Stimulated activated CD4-positive, alpha-beta T cell treated with anti-CD3 and anti-CD28 coated beads, Interleukin-2, amount 100 ng/mL, for 24 hours (primary cell): ENCODE measurements at regions not wholly inside any gene's neighbourhood (a gene's known extent, or its start where the extent isn't known, plus 50 kb on each side); places are given as distances from the start of the nearest gene placed in this dataset.
"Not testable (repeated sequence)": the region's sequence is repeated elsewhere in the genome, so short reads cannot be mapped to it uniquely, and the experiment has no call there.

Experiments used
- DNase-seq, 2 donors: peaks; one replicate each; pipeline ENCODE4 v3.0.0-alpha.2; 2020

DNA sequence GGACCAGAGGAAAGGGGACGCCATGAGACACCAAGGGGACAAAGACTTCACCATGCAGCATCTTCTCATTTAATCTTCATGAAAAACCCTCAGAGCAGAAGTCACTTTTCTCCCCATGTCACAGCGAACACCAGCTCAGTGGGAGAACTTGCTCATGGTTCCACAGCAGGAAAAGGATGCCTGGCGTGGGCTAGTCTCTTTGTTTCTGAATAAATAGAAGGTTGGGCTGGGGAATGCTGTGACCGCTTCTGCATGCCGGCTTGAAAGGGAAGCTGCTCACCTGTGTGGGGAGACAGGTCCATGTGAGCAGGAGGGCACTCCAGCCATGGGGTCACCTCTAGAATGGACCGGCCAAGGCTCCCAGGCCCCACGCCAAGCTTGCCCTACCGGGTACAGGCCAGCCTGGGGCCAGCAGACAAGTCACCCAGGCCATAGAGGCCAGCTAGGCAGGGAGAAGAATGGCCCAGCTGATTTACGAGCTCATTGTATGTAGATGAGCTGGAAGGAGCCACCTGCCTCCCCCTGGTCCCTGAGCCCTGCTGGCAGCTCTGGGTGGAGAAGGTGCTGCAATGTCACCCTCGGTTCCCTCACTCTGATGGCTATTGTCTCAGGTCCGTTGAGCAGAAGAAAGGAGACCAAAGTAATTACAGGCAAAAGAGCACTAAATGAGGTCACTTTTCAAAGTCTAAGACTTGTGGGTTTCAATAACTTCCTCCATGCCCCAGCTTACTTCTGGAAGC is 82.0 kb upstream of the PDZD8 start:
- DNase-seq, result no peak

- DNase-seq, result no peak
Observed at GRCh38 chr10:117455346-117455745, 80.1 kb upstream of the PDZD8 start.

- DNase-seq, result no peak
Observed at GRCh38 chr10:117454502-117454901, 79.3 kb upstream of the PDZD8 start.

GRCh38 chr10:117453484-117453883 is 78.2 kb upstream of the PDZD8 start:
- not testable (repeated sequence) for DNase-seq

- DNase-seq, result no peak
Observed at GRCh38 chr10:117450940-117451339, 75.7 kb upstream of the PDZD8 start.

DNA sequence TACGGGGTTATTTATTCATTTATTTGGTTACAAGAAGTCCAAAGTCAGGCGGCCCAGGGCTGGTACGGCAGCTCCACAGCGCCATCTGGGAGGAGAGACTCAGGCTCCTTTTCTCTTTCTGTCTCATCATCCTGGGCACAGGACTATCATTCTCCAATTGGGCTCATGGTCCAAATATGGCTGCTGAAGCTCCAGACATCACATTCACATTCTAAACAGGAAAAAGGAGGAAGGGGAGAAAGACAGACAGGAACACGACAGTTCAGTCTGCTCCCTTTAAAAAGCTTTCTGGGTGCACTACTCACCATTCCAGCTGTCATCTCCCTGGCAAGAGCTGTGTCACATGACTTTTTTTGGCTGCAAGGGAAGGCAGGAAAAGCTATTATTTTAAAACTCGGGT is 74.4 kb upstream of the PDZD8 start:
- DNase-seq, result no peak

- no peak for DNase-seq
Observed at GRCh38 chr10:117448802-117449201, 73.6 kb upstream of the PDZD8 start.

GRCh38 chr10:117445992-117446391 is 70.8 kb upstream of the PDZD8 start:
- DNase-seq, result no peak

DNA sequence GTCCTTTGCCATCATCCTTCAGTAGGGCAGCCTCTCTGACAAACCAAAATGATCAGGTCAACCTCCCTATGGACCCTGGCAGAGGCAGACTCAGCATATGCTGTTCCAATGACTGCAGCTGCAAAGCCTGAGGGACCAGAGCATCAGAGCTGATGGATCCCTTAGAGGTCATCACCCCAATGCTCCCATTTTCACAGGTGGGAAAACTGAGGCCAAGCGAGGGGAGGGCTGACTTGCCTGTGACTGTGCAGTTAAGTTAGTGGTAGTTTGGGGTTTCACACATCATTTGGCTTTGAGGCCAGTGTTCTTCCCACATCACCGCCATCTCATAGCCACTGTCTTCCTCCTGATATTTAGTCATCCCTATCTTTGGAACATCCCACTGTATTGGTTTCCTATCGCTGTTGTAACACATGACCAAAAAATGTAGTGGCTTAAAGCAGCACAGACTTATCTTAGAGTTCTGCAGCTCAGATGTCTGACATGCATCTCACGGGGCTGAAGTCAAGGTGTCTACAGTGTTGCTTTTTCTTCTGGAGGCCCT is 69.3 kb upstream of the PDZD8 start:
- DNase-seq, result no peak

DNA sequence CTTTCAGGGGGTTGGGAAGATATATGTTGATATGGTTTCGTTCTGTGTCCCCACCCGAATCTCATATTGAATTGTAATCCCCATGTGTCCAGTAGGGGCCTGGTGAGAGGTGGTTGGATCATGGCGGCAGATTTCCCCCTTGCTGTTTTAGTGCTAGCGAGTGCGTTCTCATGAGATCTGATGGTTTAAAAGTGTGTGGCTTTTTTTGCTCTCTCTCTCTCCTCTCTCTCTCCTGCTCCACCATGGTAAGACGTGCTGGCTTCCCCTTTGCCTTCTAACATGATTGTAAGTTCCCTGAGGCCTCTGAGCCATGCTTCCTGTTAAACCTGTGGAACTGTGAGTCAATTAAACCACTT is 68.4 kb upstream of the PDZD8 start:
- no peak for DNase-seq

DNA sequence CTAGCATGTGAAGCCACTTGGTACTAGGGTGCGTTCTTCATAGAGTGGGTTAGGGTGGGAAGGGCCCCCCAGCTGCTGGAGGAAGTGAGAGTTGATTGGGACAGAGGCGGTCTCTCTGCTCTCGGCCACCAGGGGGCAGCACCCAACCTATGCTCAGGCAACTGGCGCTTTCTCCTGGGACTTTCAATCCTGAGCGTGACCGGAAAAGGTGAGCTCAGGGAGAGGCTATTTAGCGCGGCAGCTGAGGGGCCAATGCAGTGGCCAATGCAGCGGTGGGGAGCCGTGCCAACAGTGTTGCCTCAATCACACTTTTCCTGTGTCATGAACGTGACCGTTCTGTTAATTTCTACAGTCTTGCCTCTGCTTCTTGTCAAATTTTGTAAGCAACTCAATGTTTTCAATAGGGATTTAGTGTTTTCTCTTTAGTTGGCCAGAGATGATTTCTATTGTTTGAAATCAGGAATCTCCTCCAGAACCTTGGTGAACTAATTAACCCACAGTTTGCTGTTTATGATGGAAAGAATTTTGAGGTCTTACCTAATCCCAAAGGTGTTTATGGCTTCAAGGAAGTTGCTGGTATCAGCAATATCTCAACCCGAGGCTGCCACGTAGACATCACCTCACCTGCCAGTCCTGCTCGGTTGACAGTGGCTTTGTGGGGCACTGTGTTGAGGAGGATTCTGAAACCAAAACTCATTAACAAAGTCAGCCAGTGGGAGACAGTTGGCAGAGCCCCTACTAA is 67.9 kb upstream of the PDZD8 start:
- DNase-seq, result peak; percentile 58 to 69

DNA sequence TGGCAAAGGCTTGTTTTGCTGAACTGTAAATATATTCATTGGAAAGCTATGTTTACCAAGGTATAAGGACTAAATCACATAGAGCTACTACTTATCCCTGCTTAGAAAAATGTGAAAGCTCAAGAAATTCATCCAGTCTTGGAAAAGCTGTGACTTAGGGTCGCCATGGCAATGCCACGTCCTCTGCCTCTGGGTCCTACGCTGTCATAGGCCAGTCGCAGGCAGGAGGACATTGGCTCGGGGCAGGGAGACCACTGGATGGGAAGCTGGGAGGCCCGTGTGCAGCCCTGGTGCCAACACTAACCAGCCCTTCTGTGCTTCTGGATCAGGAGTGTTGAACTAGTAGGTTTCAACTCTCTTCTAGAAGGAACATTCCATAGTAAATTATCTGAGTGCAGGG is 67.3 kb upstream of the PDZD8 start:
- DNase-seq, result no peak

GRCh38 chr10:117441812-117442443 is 66.7 kb upstream of the PDZD8 start:
- DNase-seq, result no peak

DNA sequence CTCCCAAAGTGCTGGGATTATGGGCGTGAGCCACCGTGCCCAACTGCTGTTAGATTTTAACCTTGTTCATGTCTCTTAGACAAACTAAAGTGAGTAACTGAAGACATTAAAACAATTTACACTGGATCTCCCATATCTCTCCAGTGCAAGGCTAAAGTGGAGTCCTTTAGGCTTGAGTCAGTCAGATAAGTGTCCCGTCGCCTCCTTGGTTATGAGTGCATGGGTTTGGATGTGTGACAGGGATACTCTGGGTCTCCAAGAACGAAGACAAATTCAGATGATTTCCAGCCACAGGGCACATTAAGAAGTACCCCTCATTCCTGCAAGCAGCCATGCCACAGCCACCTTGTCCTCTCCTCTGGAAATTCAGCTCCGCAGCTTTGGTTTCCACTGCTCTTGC is 66.1 kb upstream of the PDZD8 start:
- no peak for DNase-seq

GRCh38 chr10:117439243-117439912 is 64.1 kb upstream of the PDZD8 start:
- DNase-seq, result no peak

DNA sequence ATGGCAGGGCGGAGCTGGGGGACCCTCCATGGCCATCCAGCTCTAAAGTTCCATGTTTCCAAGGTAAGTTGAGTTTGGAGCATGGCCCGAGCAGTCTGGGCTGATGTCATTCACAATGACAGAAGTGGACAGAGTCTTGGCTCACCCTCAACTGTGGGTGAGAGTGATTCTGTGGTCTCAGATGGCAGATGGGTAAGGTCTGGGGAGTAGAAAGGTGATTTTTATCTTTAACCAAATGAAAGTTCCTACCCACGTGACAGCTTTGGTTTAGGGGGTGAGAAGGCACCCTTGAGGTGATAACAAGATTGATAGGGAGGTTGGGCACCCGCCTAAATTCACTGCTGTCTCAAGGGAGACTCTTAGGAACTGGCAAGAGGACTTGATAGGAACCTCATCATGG is 57.6 kb upstream of the PDZD8 start:
- no peak for DNase-seq

DNA sequence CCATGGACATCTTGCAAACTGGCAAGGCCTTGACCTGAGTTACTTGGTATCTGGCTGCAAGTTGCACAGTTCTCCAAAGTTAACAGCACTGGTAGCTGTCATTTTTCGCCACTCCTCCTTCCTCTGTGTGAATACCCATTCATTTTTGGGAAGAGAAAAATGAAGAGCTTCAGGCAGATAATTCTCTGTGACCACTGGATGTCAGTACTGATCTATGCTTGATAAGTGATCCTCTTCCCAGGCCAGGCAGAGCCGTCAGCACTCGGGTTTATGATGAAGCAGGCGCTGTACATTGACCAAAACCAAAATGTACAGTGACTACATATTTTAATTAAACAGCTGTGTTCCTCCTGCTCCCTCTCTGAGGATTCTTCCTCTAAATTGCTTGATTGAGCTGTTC is 55.9 kb upstream of the PDZD8 start:
- no peak for DNase-seq

GRCh38 chr10:117430535-117430934 is 55.3 kb upstream of the PDZD8 start:
- DNase-seq, result not testable (repeated sequence)

- no peak for DNase-seq
Observed at GRCh38 chr10:117429643-117430265, 54.5 kb upstream of the PDZD8 start.

DNA sequence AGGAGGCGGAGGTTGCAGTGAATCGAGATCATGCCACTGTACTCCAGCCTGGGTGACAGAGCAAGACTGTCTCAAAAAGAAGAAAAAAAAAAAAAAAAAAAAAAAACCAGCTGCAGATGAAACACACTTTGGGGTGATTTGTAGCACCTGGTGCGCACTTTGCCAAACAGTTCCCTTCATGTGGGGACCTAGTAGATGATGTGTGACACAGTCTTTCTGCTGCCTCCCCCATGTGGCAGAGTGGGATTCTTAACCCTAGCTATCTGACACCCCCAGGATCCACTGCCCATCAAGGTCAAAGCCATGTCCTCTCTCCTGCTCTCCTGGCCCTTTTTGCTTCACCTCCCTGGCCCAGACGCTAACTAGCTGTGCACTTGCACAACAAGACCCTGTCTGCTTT is 52.1 kb upstream of the PDZD8 start:
- DNase-seq, result no peak

GRCh38 chr10:117425974-117426566 is 50.8 kb upstream of the PDZD8 start:
- DNase-seq, result no peak

DNA sequence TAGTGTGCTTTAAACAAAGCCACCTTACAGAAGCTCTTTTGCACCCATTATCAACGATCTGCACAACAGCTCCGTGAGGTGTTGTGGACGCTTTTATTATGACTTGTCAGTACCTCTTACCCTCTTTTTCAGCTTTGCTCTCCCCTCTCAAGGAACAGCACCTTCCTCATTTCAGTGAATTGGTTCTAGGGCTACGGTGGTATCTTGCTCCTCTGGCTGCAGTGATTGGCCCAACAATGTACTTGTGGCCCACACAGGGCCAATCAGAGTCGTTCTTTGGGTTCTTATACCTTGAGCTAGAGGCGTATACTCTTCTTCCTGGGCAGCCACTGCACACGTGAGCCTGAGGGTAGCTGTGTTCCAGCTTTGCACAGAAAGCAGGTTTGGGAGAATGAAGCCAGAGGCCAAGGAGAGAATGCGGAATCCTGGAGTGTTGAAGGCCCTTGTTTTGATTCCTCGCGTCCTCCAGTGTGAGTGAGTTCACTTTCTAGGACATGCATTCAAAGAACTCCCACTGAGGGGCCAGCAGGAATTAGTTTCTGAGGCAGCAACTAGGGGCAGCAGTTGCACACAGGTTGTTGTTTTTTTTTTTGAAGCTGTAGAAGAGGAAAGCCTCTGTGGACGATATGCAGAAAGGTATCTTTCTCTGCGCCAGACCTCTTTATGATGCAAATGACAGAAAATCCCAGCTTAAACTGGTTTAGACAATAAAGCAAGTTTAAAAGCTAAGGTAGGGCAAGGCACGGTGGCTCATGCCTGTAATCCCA is 49.8 kb upstream of the PDZD8 start:
- no peak for DNase-seq
